ENCODE measurements at regions not wholly inside any gene's neighbourhood (a gene's known extent, or its start where the extent isn't known, plus 50 kb on each side); places are given as distances from the start of the nearest gene placed in this dataset.

DNA sequence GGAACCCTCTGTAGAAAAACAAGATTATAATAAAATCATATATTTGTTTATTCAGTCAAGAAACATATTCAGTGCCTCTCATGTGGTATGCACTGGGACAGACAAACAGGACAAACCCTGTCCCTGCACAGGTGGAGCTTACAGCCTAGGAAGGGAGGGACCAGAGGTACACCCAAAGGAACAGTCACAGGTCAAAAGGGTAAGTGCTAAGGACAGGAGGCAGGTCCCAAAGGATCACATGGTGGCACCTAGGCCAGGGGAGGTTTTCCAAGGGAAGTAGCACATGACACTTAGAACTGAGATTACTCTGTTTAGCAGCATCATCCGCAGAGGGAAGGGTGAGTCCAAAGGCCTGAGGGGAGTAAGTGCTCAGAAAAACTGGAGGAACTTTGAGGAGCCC, 254.4 kb upstream of the ARRDC4 start:
- no peak for TF ChIP-seq SIN3A (IDR thresholded peaks at IDR 0.05; ENCODE audit: borderline replicate concordance, insufficient read depth, low read length)
- TF ChIP-seq POLR2AphosphoS5 (IDR thresholded peaks at IDR 0.05; ENCODE audit: low read depth, low read length) = no peak
- TF ChIP-seq, protein P1, sequence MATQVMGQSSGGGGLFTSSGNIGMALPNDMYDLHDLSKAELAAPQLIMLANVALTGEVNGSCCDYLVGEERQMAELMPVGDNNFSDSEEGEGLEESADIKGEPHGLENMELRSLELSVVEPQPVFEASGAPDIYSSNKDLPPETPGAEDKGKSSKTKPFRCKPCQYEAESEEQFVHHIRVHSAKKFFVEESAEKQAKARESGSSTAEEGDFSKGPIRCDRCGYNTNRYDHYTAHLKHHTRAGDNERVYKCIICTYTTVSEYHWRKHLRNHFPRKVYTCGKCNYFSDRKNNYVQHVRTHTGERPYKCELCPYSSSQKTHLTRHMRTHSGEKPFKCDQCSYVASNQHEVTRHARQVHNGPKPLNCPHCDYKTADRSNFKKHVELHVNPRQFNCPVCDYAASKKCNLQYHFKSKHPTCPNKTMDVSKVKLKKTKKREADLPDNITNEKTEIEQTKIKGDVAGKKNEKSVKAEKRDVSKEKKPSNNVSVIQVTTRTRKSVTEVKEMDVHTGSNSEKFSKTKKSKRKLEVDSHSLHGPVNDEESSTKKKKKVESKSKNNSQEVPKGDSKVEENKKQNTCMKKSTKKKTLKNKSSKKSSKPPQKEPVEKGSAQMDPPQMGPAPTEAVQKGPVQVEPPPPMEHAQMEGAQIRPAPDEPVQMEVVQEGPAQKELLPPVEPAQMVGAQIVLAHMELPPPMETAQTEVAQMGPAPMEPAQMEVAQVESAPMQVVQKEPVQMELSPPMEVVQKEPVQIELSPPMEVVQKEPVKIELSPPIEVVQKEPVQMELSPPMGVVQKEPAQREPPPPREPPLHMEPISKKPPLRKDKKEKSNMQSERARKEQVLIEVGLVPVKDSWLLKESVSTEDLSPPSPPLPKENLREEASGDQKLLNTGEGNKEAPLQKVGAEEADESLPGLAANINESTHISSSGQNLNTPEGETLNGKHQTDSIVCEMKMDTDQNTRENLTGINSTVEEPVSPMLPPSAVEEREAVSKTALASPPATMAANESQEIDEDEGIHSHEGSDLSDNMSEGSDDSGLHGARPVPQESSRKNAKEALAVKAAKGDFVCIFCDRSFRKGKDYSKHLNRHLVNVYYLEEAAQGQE (IDR thresholded peaks at IDR 0.05; ENCODE audit: insufficient read depth in 1 of 2, low read depth in 2 of 2, low read length in 2 of 2) = no peak
- no peak for TF ChIP-seq TAF1 (IDR thresholded peaks at IDR 0.05; ENCODE audit: borderline replicate concordance, insufficient read depth, low read length)
- no peak for TF ChIP-seq FOXP2 (optimal IDR thresholded peaks at IDR 0.05; ENCODE audit: borderline replicate concordance, extremely low read depth, extremely low read length, insufficient read depth)

All from PFSK-1 (cell line).